ENCODE measurements at regions not wholly inside any gene's neighbourhood (a gene's known extent, or its start where the extent isn't known, plus 50 kb on each side); places are given as distances from the start of the nearest gene placed in this dataset.

- Histone ChIP-seq H3F3A (ENCODE audit: low read depth) (no peaks in the 10 kb centered on the region), H3K79me2 (ENCODE audit: low read depth) (no peaks in the 10 kb centered on the region), H3K4me3 (no peak overlapping the region), H2AFZ (replicated peaks) (no peak overlapping the region), H4K20me1 (ENCODE audit: low read depth) (no peaks in the 10 kb centered on the region), H3K9me3 (ENCODE audit: low read depth) (no peaks in the 10 kb centered on the region), H3K4me1 (peaks cover 17% of the 10 kb centered on the region), H3K4me2 (peak overlapping the region; percentile 50), H3K9ac (no peak overlapping the region), H3K36me3 (no peaks in the 10 kb centered on the region), H3K27me3 (peaks cover 81% of the 10 kb centered on the region), H3K27ac (no peak overlapping the region)
- no peak for TF ChIP-seq EZH2 (IDR thresholded peaks at IDR 0.05)
- TF ChIP-seq, protein P1, sequence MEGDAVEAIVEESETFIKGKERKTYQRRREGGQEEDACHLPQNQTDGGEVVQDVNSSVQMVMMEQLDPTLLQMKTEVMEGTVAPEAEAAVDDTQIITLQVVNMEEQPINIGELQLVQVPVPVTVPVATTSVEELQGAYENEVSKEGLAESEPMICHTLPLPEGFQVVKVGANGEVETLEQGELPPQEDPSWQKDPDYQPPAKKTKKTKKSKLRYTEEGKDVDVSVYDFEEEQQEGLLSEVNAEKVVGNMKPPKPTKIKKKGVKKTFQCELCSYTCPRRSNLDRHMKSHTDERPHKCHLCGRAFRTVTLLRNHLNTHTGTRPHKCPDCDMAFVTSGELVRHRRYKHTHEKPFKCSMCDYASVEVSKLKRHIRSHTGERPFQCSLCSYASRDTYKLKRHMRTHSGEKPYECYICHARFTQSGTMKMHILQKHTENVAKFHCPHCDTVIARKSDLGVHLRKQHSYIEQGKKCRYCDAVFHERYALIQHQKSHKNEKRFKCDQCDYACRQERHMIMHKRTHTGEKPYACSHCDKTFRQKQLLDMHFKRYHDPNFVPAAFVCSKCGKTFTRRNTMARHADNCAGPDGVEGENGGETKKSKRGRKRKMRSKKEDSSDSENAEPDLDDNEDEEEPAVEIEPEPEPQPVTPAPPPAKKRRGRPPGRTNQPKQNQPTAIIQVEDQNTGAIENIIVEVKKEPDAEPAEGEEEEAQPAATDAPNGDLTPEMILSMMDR (IDR thresholded peaks at IDR 0.05) = no peak
- no peak for TF ChIP-seq EZH2phosphoT487 (IDR thresholded peaks at IDR 0.05)
- no peak for DNase-seq (ENCODE audit: low spot score)
- Mint-ChIP-seq H3K36me3 (no peaks in the 10 kb centered on the region), H3K4me1 (no peaks in the 10 kb centered on the region), H3K27me3 (ENCODE audit: insufficient read depth, low read depth) (no peaks in the 10 kb centered on the region), H3K9me3 (no peaks in the 10 kb centered on the region), H3K27ac (no peak overlapping the region), H3K4me3 (no peak overlapping the region)
These were observed 69.1 kb downstream of the OTP start for GRCh38 chr5:77569409-77569808.

DNA sequence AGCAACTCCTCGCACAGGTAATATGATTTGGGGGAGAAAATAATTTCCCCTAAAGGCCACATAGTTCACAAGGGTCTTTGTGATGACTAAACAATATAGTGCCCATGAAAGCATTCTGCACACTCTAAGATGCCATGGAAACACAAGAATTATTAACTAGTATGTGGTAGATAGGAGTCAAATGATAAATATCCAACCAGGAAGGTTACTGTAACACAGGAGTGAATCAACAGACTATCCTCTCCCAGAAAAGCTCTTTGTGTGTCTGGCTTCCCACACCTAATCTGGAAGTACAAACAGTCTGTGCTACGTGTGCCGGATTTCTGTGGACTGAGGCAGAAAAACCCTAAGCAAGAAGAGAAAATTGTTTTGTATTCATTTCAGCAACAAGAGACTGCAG, 70.0 kb downstream of the OTP start:
- Histone ChIP-seq H3K79me2 (ENCODE audit: low read depth) (no peaks in the 10 kb centered on the region), H3K27me3 (peaks cover 81% of the 10 kb centered on the region), H3K4me2 (no peak overlapping the region), H4K20me1 (ENCODE audit: low read depth) (no peaks in the 10 kb centered on the region), H3K4me1 (peaks cover 17% of the 10 kb centered on the region), H3K36me3 (no peaks in the 10 kb centered on the region), H2AFZ (replicated peaks) (no peak overlapping the region), H3K9me3 (ENCODE audit: low read depth) (no peaks in the 10 kb centered on the region), H3F3A (ENCODE audit: low read depth) (no peaks in the 10 kb centered on the region), H3K27ac (no peak overlapping the region), H3K4me3 (no peak overlapping the region), H3K9ac (no peak overlapping the region)
- H3K4me3 Mint-ChIP-seq = no peak overlapping the region
- no peak for DNase-seq (ENCODE audit: low spot score)
- no peaks in the 10 kb centered on the region for H3K4me1 Mint-ChIP-seq
- no peaks in the 10 kb centered on the region for H3K36me3 Mint-ChIP-seq
- TF ChIP-seq, protein P1 (IDR thresholded peaks at IDR 0.05) = no peak
- TF ChIP-seq EZH2 (IDR thresholded peaks at IDR 0.05) (no peak), EZH2phosphoT487 (IDR thresholded peaks at IDR 0.05) (no peak)
- H3K9me3 Mint-ChIP-seq = no peaks in the 10 kb centered on the region
- no peak overlapping the region for H3K27ac Mint-ChIP-seq
- no peaks in the 10 kb centered on the region for H3K27me3 Mint-ChIP-seq (ENCODE audit: insufficient read depth, low read depth)

DNA sequence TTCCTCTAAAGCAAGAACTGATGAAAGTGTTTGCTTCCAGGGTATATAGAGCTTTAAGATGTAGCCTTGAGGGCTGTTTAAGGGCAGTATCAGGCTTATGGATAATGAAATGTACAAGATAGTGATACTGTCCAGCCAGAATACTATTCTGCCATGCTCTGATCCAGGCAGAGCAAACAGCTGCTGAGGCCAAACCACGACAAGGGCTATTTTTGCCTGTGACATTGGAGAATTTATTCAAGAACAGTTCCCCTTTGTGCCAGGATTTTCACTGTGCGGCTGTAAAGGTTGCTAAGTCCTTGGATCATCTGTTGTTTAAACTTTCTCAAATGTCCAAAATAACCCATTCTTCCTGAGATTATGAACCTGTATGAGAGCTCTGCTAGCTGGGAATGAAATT, 70.4 kb downstream of the OTP start:
- H3K4me2 ChIP-seq = no peak overlapping the region
- Mint-ChIP-seq H3K36me3 (no peaks in the 10 kb centered on the region), H3K4me3 (no peak overlapping the region), H3K27me3 (ENCODE audit: insufficient read depth, low read depth) (no peaks in the 10 kb centered on the region), H3K4me1 (no peaks in the 10 kb centered on the region), H3K9me3 (no peaks in the 10 kb centered on the region), H3K27ac (no peak overlapping the region)
- H3K27ac ChIP-seq = no peak overlapping the region
- peaks cover 17% of the 10 kb centered on the region for H3K4me1 ChIP-seq
- no peaks in the 10 kb centered on the region for H4K20me1 ChIP-seq (ENCODE audit: low read depth)
- TF ChIP-seq EZH2 (IDR thresholded peaks at IDR 0.05) (no peak), EZH2phosphoT487 (IDR thresholded peaks at IDR 0.05) (no peak)
- TF ChIP-seq, protein P1 (IDR thresholded peaks at IDR 0.05) = no peak
- peaks cover 81% of the 10 kb centered on the region for H3K27me3 ChIP-seq
- no peaks in the 10 kb centered on the region for H3K9me3 ChIP-seq (ENCODE audit: low read depth)
- no peaks in the 10 kb centered on the region for H3K79me2 ChIP-seq (ENCODE audit: low read depth)
- no peak overlapping the region for H2AFZ ChIP-seq (replicated peaks)
- no peak for DNase-seq (ENCODE audit: low spot score)
- H3K9ac ChIP-seq = no peak overlapping the region
- H3F3A ChIP-seq (ENCODE audit: low read depth) = no peaks in the 10 kb centered on the region
- H3K4me3 ChIP-seq = no peak overlapping the region
- no peaks in the 10 kb centered on the region for H3K36me3 ChIP-seq
